ENCODE measurements at regions not wholly inside any gene's neighbourhood (a gene's known extent, or its start where the extent isn't known, plus 50 kb on each side); places are given as distances from the start of the nearest gene placed in this dataset.

DNA sequence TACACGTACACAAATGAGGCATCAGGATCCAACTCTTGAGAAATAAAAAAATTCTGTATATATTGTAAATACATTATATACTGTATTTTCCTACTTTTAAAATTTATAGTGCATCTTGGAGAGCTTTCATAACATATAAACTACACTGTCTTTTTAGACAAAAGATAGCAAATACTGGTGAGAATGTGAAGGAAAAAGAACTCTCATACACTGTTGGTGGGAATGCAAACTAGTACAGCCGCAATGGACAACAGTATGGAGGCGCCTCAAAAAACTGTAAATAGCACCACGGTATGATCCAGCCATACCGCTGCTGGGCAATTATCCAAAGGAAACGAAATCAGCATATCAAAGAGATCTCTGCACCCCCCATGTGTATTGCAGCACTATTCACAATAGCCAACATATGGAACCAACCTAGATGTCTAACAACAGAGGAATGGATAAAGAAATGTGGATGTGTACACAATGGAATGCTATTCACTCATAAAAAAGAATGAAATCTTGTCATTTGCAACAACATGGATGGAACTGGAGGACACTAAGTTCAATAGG, 292.4 kb downstream of the EFNB2 start:
- H3K4me1 Mint-ChIP-seq = no peaks in the 10 kb centered on the region
- no peaks in the 10 kb centered on the region for H3K36me3 Mint-ChIP-seq
- ATAC-seq (replicated peaks) = no peak
- H3K27me3 Mint-ChIP-seq = no peaks in the 10 kb centered on the region
- no peaks in the 10 kb centered on the region for H3K9me3 Mint-ChIP-seq
- DNase-seq = no peak
- H3K27ac Mint-ChIP-seq = no peak overlapping the region
- no peak overlapping the region for H3K4me3 Mint-ChIP-seq

DNA sequence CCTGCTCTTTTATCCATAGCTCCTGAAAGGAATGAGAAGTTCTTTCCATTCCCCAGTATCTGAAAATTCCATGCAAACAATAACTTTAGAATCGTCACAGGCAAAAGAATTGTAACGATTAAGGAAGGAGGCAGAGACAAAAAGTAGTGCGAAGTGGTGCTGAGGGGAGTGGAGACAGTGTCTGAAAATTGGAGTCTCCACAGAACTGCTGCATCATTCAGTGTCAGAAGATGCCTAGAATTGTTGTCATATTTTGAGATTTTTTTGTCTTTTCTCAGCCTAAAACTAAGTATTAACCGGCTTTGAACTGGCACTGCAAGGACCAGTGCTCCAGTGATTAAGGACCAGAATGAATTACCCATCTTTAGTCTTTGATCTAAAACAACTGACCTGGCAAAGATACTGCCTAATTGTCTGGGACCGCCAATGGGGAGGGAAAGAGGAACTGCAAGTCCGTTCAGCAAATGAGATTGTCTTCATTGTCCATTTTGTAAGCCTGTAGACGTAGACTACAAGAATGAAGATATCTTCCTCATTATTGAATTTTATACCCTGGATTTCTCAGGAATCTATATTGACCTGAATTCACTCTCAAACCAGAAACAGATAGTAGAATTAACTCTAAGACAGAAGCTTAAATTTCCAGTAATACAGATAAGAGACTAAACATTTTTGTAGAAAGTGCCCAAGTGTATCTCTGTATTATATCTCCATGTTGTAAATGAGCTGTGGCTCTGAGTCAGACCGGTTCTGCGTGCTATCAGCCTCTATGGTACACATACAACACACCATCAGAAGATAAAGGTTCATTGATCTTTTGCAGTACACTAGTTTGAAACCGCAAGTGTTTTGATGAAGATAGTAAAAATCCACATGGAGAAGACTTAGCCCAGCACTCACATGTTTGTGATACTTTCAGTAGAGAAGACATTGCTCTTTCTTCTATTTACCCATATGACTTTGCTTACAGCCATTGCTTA, 293.2 kb downstream of the EFNB2 start:
- Mint-ChIP-seq H3K9me3 (no peaks in the 10 kb centered on the region), H3K4me3 (no peak overlapping the region), H3K4me1 (no peaks in the 10 kb centered on the region), H3K27me3 (no peaks in the 10 kb centered on the region), H3K27ac (no peak overlapping the region), H3K36me3 (no peaks in the 10 kb centered on the region)
- DNase-seq = no peak
- no peak for ATAC-seq (replicated peaks)

DNA sequence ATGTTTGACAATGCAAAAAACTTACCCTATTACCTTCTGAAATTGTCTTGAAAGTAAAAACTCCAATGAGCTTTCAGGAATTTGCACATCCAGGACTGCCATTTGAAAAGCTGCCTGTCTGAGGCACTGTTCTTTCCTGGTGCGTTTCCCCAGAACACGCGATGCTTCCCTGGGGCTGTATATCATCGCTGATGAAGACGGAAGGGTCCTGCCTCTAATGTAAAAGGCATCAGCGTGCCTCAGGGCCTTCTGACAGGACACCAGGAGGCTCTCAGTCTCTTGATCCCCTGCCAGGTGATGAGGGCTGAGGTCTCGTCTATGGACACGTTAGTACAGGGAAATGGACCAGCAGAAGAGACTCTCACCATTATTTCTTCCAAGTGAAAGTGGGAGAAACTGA, 296.8 kb downstream of the EFNB2 start:
- DNase-seq = no peak
- no peaks in the 10 kb centered on the region for H3K36me3 Mint-ChIP-seq
- no peak for ATAC-seq (replicated peaks)

DNA sequence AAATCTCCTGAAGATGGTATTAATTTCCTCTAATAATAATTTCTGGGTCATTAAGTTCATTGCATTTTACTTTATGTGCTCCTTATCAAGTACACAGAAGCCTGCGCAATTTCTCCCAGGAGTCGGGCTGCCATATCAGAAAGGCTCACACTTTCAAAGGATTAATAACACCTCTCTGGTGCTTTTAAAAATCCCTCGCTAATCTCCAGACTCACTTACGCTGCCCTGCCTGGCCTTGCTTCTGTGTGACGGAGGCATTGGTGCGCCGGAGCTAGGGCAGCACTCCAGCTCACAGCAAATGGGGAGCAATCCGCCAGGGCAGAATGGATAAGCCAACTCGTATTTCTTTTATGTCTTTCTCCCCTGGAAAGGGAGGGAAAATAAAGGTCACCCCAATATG, 300.8 kb downstream of the EFNB2 start:
- DNase-seq = no peak
- ATAC-seq (replicated peaks) = no peak
- no peaks in the 10 kb centered on the region for H3K4me1 Mint-ChIP-seq
- H3K27me3 Mint-ChIP-seq = no peaks in the 10 kb centered on the region
- no peak overlapping the region for H3K4me3 Mint-ChIP-seq
- H3K9me3 Mint-ChIP-seq = peaks cover 0 to 2% of the 10 kb centered on the region in 2 donors
- H3K36me3 Mint-ChIP-seq = no peaks in the 10 kb centered on the region
- H3K27ac Mint-ChIP-seq = no peak overlapping the region

More for the DNA sequence above, 296.8 kb downstream of the EFNB2 start:
- Mint-ChIP-seq H3K27me3 (no peaks in the 10 kb centered on the region), H3K4me3 (no peak overlapping the region), H3K27ac (no peak overlapping the region), H3K4me1 (no peaks in the 10 kb centered on the region), H3K9me3 (no peaks in the 10 kb centered on the region)

DNA sequence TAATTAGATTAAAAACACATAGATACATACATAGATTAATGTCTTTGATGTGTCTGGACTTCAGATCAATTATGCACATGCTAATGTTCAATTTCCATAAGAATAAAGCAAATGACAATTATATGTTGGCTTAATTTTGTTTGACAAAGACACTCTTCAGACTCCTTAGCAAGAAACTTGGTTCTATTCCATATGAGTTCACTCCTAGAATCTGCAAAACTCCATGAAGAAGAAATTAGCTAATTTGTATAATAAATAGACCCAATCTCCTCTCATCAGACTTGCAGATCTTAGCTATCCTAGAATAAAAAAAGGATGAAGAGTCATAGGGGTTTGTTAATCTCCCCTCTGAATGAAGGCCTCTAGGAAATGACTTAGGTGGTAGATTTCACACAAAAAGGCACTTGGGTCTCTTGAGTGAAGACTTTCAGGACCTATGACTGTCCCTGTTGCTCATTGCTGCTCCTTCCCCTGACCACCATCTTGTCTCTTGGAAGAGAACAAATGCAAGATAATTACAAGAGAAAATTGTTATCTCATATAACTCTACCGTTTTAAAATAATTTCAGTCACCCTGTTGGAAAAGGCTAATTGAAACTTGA, 302.2 kb downstream of the EFNB2 start:
- Mint-ChIP-seq H3K9me3 (peaks cover 0 to 2% of the 10 kb centered on the region in 2 donors), H3K4me3 (no peak overlapping the region), H3K27me3 (no peaks in the 10 kb centered on the region), H3K36me3 (no peaks in the 10 kb centered on the region), H3K27ac (no peak overlapping the region), H3K4me1 (no peaks in the 10 kb centered on the region)
- ATAC-seq (replicated peaks) (no peak), DNase-seq (no peak)

DNA sequence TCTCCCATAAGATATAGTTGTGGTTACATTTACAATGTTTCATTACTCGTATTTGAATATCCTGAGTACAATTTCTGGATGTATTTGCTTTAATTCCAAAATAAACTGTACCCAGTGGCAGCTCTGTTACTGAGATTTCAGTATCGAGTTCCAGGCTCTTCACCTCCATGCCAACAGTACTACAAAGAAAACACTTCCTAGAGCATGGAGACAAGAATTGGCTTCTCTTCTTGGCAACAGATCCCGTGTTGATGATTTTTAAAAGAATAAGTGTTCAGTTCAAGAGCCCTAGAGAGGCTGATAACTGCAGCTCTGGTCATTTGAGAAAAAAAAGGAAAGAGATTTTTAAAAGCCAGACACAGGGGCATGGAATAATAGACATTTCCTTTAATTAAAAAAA, 302.8 kb downstream of the EFNB2 start:
- peaks cover 0 to 2% of the 10 kb centered on the region in 2 donors for H3K9me3 Mint-ChIP-seq
- no peak overlapping the region for H3K4me3 Mint-ChIP-seq
- DNase-seq = no peak
- no peak overlapping the region for H3K27ac Mint-ChIP-seq
- no peaks in the 10 kb centered on the region for H3K4me1 Mint-ChIP-seq
- H3K27me3 Mint-ChIP-seq = no peaks in the 10 kb centered on the region
- no peaks in the 10 kb centered on the region for H3K36me3 Mint-ChIP-seq
- ATAC-seq (replicated peaks) = no peak

DNA sequence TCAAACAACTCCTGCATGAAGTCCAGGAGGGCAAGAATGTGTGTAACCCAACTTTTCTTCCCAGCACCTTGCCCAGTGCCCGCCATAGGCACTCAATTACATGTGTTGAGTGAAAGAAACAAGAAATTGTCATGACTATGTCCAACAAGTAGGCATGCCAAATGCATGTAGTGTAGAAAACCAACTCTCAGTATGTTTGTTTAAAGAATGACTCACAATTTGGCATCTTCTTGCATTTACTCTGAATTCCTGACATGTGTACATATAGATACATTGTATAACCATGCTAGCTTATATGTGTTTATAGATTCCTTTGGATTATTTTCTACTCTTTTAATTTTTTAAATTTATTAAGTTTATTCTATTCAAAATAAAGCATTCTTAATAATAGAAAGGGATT, 305.0 kb downstream of the EFNB2 start:
- H3K27ac Mint-ChIP-seq = no peak overlapping the region
- H3K27me3 Mint-ChIP-seq = no peaks in the 10 kb centered on the region
- ATAC-seq (replicated peaks) = no peak
- no peaks in the 10 kb centered on the region for H3K4me1 Mint-ChIP-seq
- no peak for DNase-seq
- H3K9me3 Mint-ChIP-seq = peaks cover 0 to 2% of the 10 kb centered on the region in 2 donors
- H3K4me3 Mint-ChIP-seq = no peak overlapping the region
- no peaks in the 10 kb centered on the region for H3K36me3 Mint-ChIP-seq

DNA sequence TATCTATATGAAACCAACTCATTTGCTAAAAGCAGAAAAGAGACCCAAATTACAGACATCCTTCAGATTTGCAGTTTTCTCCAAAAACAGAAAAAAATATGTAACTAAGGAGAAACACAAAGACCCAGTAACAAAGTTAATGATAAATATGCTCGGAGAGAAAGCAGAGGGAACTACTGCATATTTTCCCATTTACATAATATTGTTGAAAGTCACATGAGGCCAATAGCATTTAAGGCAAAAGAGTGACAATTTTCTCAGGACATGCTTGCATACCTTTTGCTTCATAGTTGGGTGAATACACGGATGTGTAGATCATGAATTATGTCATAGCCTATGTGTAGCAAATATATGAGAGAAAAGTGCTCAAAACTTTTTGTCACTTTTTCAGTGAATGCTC, 310.3 kb downstream of the EFNB2 start:
- Mint-ChIP-seq H3K4me3 (no peak overlapping the region), H3K27me3 (no peaks in the 10 kb centered on the region), H3K36me3 (no peaks in the 10 kb centered on the region)

DNA sequence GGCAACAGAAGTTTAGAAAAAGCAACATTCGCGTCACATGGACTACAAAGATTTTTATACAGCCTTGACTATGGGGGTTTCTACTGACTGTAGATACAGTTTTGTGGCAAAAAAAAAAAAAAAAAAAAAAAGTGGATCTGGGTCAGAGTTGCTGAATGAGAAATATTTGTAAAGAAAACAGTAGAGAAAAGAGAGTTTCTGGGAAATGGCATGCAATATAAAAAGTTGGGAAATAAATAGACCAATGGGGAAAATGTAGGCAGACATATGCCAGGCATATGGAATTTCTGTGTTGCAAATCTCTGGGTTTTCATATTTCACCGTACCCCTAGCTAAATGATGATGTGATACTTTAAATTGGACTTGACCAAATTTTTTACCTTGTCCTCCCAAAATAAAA, 315.3 kb downstream of the EFNB2 start:
- H3K4me3 Mint-ChIP-seq = no peak overlapping the region
- no peaks in the 10 kb centered on the region for H3K27me3 Mint-ChIP-seq
- H3K9me3 Mint-ChIP-seq = no peaks in the 10 kb centered on the region
- DNase-seq (no peak), ATAC-seq (replicated peaks) (no peak)
- H3K27ac Mint-ChIP-seq = no peak overlapping the region
- no peaks in the 10 kb centered on the region for H3K4me1 Mint-ChIP-seq
- no peaks in the 10 kb centered on the region for H3K36me3 Mint-ChIP-seq

More for the DNA sequence above, 310.3 kb downstream of the EFNB2 start:
- no peak overlapping the region for H3K27ac Mint-ChIP-seq
- DNase-seq (no peak), ATAC-seq (replicated peaks) (no peak)
- no peaks in the 10 kb centered on the region for H3K4me1 Mint-ChIP-seq
- H3K9me3 Mint-ChIP-seq = no peaks in the 10 kb centered on the region

DNA sequence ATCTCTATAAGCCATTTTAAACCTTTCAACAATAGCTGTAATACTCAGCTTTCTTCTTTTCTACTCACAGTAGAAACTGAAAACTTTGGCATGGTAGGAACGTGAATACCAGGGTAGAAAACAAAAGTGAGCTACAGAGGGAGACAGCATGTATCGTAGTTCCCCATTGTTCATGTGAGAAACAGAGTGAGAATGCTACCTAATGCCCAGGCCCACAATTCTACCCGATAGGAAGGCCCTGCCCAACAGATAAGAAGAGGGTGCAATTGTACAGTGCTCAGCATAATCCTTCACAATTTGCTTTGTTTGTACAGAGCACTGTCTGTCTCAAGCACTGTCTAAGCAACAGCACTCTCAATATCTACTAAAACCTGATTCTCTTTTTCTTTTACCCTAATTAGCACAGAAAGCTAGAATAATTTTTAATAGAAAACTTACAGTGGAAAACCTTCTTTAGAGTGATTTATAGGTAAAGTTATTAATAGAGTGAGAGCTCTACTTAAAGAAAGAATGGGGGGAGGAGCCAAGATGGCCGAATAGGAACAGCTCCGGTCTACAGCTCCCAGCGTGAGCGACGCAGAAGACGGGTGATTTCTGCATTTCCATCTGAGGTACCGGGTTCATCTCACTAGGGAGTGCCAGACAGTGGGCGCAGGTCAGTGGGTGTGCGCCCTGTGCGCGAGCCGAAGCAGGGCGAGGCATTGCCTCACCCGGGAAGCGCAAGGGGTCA, 322.3 kb downstream of the EFNB2 start:
- Mint-ChIP-seq H3K27ac (no peak overlapping the region), H3K4me3 (no peak overlapping the region), H3K9me3 (no peaks in the 10 kb centered on the region), H3K36me3 (no peaks in the 10 kb centered on the region), H3K4me1 (no peaks in the 10 kb centered on the region), H3K27me3 (no peaks in the 10 kb centered on the region)
- DNase-seq (no peak), ATAC-seq (replicated peaks) (no peak)

DNA sequence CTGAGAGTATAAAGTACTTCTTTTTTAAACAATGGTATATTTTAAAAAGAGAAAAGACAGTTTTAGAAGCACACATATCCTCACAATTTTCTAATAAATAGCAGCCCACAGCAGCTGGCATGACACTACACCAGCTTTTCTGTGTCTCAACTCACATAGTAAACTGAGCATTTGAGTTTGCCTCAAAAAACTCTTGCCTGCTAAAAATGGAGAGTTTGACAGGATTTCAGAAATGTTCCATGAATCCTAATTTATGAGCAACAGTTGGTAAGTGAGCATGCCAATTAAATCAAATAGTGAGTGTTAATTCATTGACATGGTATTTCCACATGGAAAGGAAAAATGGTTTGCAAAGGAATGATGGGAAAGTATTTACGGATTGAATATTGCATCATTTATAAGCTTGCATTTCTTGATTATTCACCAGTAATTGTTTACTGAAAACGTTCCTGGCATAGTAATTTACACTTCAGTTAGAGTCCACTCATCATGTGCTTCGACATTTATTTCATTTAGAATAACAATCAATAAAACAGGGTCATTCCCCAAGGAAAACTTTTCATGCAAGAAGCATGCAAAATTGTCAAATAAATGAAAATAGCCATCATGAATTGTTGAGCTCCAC, 323.0 kb downstream of the EFNB2 start:
- Mint-ChIP-seq H3K27ac (no peak overlapping the region), H3K9me3 (no peaks in the 10 kb centered on the region), H3K4me3 (no peak overlapping the region), H3K4me1 (no peaks in the 10 kb centered on the region), H3K27me3 (no peaks in the 10 kb centered on the region), H3K36me3 (no peaks in the 10 kb centered on the region)
- DNase-seq (no peak), ATAC-seq (replicated peaks) (no peak)

DNA sequence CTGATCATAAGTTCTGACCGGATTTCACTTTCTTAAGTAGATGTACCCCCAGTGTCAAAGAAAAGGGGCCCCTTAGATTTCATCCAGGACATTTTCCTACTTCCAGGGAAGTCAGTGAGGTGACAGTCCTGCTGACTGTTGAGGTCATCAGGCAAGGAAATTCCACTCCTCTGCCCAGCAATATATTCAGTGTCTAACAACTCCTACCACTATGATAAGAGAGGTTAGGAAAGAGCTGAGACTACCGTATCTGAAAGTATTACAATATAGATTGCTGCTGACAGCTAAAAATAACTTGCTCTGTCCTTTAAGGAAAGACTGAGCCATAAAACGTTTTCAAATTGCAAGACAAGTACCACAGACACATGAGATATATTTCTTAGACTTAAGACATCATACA, 325.1 kb downstream of the EFNB2 start:
- DNase-seq (no peak), ATAC-seq (replicated peaks) (no peak)
- H3K27me3 Mint-ChIP-seq = no peaks in the 10 kb centered on the region
- no peaks in the 10 kb centered on the region for H3K9me3 Mint-ChIP-seq
- no peak overlapping the region for H3K4me3 Mint-ChIP-seq
- no peaks in the 10 kb centered on the region for H3K4me1 Mint-ChIP-seq
- H3K27ac Mint-ChIP-seq = no peak overlapping the region
- no peaks in the 10 kb centered on the region for H3K36me3 Mint-ChIP-seq

DNA sequence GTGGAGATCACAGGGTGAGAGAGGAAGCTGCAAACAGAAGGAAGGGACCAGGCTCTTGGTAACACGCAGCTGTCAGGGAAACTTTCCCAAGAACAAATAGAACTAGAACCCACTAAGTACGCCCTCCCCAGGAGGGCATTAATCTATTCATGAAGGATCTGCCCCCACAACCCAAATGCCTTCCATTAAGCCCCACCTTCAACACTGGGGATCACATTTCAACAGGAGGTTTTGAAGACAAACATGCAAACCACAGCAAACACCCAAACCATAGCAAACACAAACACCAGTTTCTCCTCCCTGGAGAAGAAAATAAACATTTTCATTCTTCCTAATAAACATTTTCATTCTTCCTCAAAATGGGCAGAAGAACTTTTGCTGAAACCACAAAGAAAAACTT, 329.6 kb downstream of the EFNB2 start:
- Mint-ChIP-seq H3K36me3 (no peaks in the 10 kb centered on the region), H3K4me3 (no peak overlapping the region), H3K4me1 (no peaks in the 10 kb centered on the region), H3K27me3 (no peaks in the 10 kb centered on the region), H3K9me3 (no peaks in the 10 kb centered on the region), H3K27ac (no peak overlapping the region)
- DNase-seq = no peak
- ATAC-seq (replicated peaks) = no peak

DNA sequence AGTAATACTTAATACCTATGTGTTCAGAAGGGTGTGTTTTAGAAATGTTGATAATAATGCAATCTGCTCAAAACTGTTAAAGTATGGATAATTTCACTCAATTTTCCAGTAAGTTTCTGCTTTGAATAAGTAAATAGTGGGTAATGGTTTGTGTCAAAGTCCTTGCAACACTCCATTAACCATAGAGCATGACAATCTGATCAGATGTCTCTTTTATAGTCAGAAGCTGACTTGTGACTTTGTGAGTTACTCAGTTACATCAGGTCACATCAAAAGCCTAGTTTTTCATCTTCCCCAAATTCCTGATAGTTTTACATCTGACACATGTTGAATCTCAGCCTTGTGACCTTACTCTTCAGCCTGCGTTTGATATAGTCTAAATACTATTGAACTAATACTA, 338.0 kb downstream of the EFNB2 start:
- ATAC-seq (replicated peaks) (no peak), DNase-seq (no peak)
- H3K27ac Mint-ChIP-seq = no peak overlapping the region
- no peaks in the 10 kb centered on the region for H3K4me1 Mint-ChIP-seq
- no peaks in the 10 kb centered on the region for H3K27me3 Mint-ChIP-seq
- H3K9me3 Mint-ChIP-seq = peaks cover 0 to 4% of the 10 kb centered on the region in 2 donors
- no peak overlapping the region for H3K4me3 Mint-ChIP-seq
- H3K36me3 Mint-ChIP-seq = no peaks in the 10 kb centered on the region
